PC-3 (cell line): ENCODE measurements at regions not wholly inside any gene's neighbourhood (a gene's known extent, or its start where the extent isn't known, plus 50 kb on each side); places are given as distances from the start of the nearest gene placed in this dataset.

ENCODE experiments used
- ATAC-seq: fragments of 200-7000 bp; cut with Tn5 transposase; 2 replicates; pipeline ENCODE4 v1.9.1; 2020; ENCODE audit warnings: mild to moderate bottlenecking, moderate library complexity
- BruUV-seq: library from RNA; stranded (reverse); fragments of 400-500 nt; replicated peaks from 2 replicates; lab custom pipeline; 2021; lab: Mats Ljungman, UMichigan
- CTCF ChIA-PET: fragments of 300-600 bp; sonication (Branson Sonifier 250); formaldehyde crosslinking; loops from one replicate; lab custom pipeline; 2022; ENCODE audit warnings: antibody characterized with exemption; lab: Charles Lee
- POLR2A ChIA-PET: fragments of 300-600 bp; sonication (Branson Sonifier 250); formaldehyde crosslinking; loops from one replicate; lab custom pipeline; 2022; ENCODE audit warnings: antibody characterized with exemption; ENCODE audit not compliant: unreplicated experiment; lab: Charles Lee
- DNase-seq: peaks from one replicate; pipeline ENCODE4 v3.0.0-alpha.2; 2015
- H2AFZ ChIP-seq: fragments of 300-600 bp; sonication (generic); 2 replicates; pipeline ENCODE4 v1.6.0; 2016; ENCODE audit warnings: antibody characterized with exemption, low read length
- H3F3A ChIP-seq: fragments of 300-600 bp; sonication (generic); one replicate; pipeline ENCODE4 v1.6.0; 2017; ENCODE audit warnings: antibody characterized with exemption, low read length, control low read depth, mild to moderate bottlenecking; ENCODE audit not compliant: unreplicated experiment
- H3K27ac ChIP-seq: fragments of 300-600 bp; sonication (generic); 2 replicates; pipeline ENCODE4 v1.5.1; 2016; ENCODE audit warnings: mild to moderate bottlenecking, low read length
- H3K27me3 ChIP-seq: fragments of 300-600 bp; sonication (generic); 2 replicates; pipeline ENCODE4 v1.6.1; 2016; ENCODE audit warnings: low read length, mixed read lengths
- H3K36me3 ChIP-seq: fragments of 300-600 bp; sonication (generic); 2 replicates; pipeline ENCODE4 v1.6.1; 2016; ENCODE audit warnings: low read depth, mixed run types, low read length, mixed read lengths
- H3K4me1 ChIP-seq: fragments of 300-600 bp; sonication (generic); 2 replicates; pipeline ENCODE4 v1.5.1; 2016; ENCODE audit warnings: low read length; ENCODE audit not compliant: insufficient read depth
- H3K4me2 ChIP-seq: fragments of 300-600 bp; sonication (generic); 2 replicates; pipeline ENCODE4 v1.6.0; 2016; ENCODE audit warnings: low read length
- H3K4me3 ChIP-seq: fragments of 300-600 bp; sonication (generic); 2 replicates; pipeline ENCODE4 v1.5.1; 2016; ENCODE audit warnings: mild to moderate bottlenecking, low read length, mixed read lengths
- H3K79me2 ChIP-seq: fragments of 300-600 bp; sonication (generic); 2 replicates; pipeline ENCODE4 v1.6.1; 2017; ENCODE audit warnings: low read length, mixed read lengths
- H3K9ac ChIP-seq: fragments of 300-600 bp; sonication (generic); 2 replicates; pipeline ENCODE4 v1.6.0; 2016; ENCODE audit warnings: mild to moderate bottlenecking, low read length
- H3K9me2 ChIP-seq: fragments of 300-600 bp; sonication (generic); replicated peaks from 2 replicates; pipeline ENCODE4 v1.6.1; 2016; ENCODE audit warnings: mixed run types, low read length, mixed read lengths
- H3K9me3 ChIP-seq: fragments of 300-600 bp; sonication (generic); 2 replicates; pipeline ENCODE4 v1.6.1; 2016; ENCODE audit warnings: low read length, mixed read lengths
- H4K20me1 ChIP-seq: fragments of 300-600 bp; sonication (generic); 2 replicates; pipeline ENCODE4 v1.6.1; 2016; ENCODE audit warnings: low read length, mixed read lengths
- CTCF ChIP-seq: fragments of 300-600 bp; sonication (generic); conservative IDR thresholded peaks from 2 replicates; pipeline ENCODE4 v1.5.1; 2017; ENCODE audit warnings: antibody characterized with exemption, low read depth, mild to moderate bottlenecking, low read length
- EZH2 ChIP-seq: fragments of 300-600 bp; sonication (generic); IDR thresholded peaks from one replicate; pipeline ENCODE4 v1.6.1; 2017; ENCODE audit warnings: antibody characterized with exemption, mild to moderate bottlenecking, low read length; ENCODE audit not compliant: unreplicated experiment
- EZH2phosphoT487 ChIP-seq: fragments of 300-600 bp; sonication (generic); IDR thresholded peaks from 2 replicates; pipeline ENCODE4 v1.6.1; 2018; ENCODE audit warnings: mild to moderate bottlenecking, antibody characterized with exemption, low read length, borderline replicate concordance
- intact Hi-C: fragments of 100-400 bp; cut with micrococcal nuclease; formaldehyde crosslinking; loops from 2 replicates; pipeline ENCODE4 v1.9.0; 2023

GRCh38 chr11:69999721-70000120 lies 78.4 kb upstream of the ANO1 start:
- Histone ChIP-seq H3K9me2 (no peaks in the 10 kb centered on the region), H3F3A (no peaks in the 10 kb centered on the region), H4K20me1 (no peaks in the 10 kb centered on the region), H2AFZ (no peak overlapping the region), H3K9me3 (no peaks in the 10 kb centered on the region), H3K27me3 (no peaks in the 10 kb centered on the region), H3K4me1 (0 out of 2 replicates have a peak, but pooled peaks cover 8% of the 10 kb centered on the region), H3K4me2 (no peak overlapping the region), H3K4me3 (no peak overlapping the region), H3K9ac (no peak overlapping the region), H3K79me2 (no peaks in the 10 kb centered on the region), H3K27ac (no peak overlapping the region), H3K36me3 (no peaks in the 10 kb centered on the region)
- intact Hi-C loops, result no loop called here
- BruUV-seq, result no TSS peak
- CTCF ChIA-PET, result no interaction called here
- no peak for ATAC-seq
- DNase-seq, result no peak
- POLR2A ChIA-PET, result no interaction called here
- TF ChIP-seq CTCF (no peak), EZH2phosphoT487 (no peak), EZH2 (no peak)

- no peak overlapping the region for H3K4me3 ChIP-seq
- DNase-seq (no peak), ATAC-seq (no peak)
- no peak overlapping the region for H2AFZ ChIP-seq
- intact Hi-C loops, result no loop called here
- ChIA-PET POLR2A (no interaction called here), CTCF (no interaction called here)
- H3K36me3 ChIP-seq, result no peaks in the 10 kb centered on the region
- no peak overlapping the region for H3K27ac ChIP-seq
- no peaks in the 10 kb centered on the region for H3F3A ChIP-seq
- no peaks in the 10 kb centered on the region for H3K9me2 ChIP-seq
- H3K4me2 ChIP-seq, result no peak overlapping the region
- no peaks in the 10 kb centered on the region for H3K27me3 ChIP-seq
- peaks cover 11% of the 10 kb centered on the region for H3K4me1 ChIP-seq
- no TSS peak for BruUV-seq
- H4K20me1 ChIP-seq, result no peaks in the 10 kb centered on the region
- H3K9me3 ChIP-seq, result no peaks in the 10 kb centered on the region
- TF ChIP-seq EZH2, result no peak
- no peak for TF ChIP-seq CTCF
- no peak for TF ChIP-seq EZH2phosphoT487
- H3K9ac ChIP-seq, result no peak overlapping the region
- H3K79me2 ChIP-seq, result no peaks in the 10 kb centered on the region
These were observed 77.9 kb upstream of the ANO1 start for GRCh38 chr11:70000228-70000627.

- Histone ChIP-seq H3K27me3 (no peaks in the 10 kb centered on the region), H3K79me2 (no peaks in the 10 kb centered on the region), H3K4me3 (no peak overlapping the region), H3F3A (no peaks in the 10 kb centered on the region), H4K20me1 (no peaks in the 10 kb centered on the region), H3K9me3 (no peaks in the 10 kb centered on the region), H3K36me3 (no peaks in the 10 kb centered on the region), H3K4me1 (peaks cover 18% of the 10 kb centered on the region), H3K9me2 (no peaks in the 10 kb centered on the region), H3K4me2 (no peak overlapping the region), H2AFZ (no peak overlapping the region), H3K27ac (no peak overlapping the region), H3K9ac (no peak overlapping the region)
- POLR2A ChIA-PET, result no interaction called here
- intact Hi-C loops, result no loop called here
- BruUV-seq, result no TSS peak
- ATAC-seq (no peak), DNase-seq (no peak)
- CTCF ChIA-PET, result no interaction called here
- no peak for TF ChIP-seq CTCF
- no peak for TF ChIP-seq EZH2
- TF ChIP-seq EZH2phosphoT487, result no peak
These were observed 76.9 kb upstream of the ANO1 start for GRCh38 chr11:70001246-70001645.
